MM.1S (cell line): ENCODE measurements at regions not wholly inside any gene's neighbourhood (a gene's known extent, or its start where the extent isn't known, plus 50 kb on each side); places are given as distances from the start of the nearest gene placed in this dataset.

Source experiments
- DNase-seq: peaks from one replicate; pipeline ENCODE4 v3.0.0-alpha.2; 2015
- H2AFZ ChIP-seq: fragments of 300-600 bp; sonication (generic); 2 replicates; pipeline ENCODE4 v1.6.0; 2016; ENCODE audit warnings: antibody characterized with exemption, low read length
- H3F3A ChIP-seq: fragments of 300-600 bp; sonication (generic); 2 replicates; pipeline ENCODE4 v1.6.1; 2016; ENCODE audit warnings: mild to moderate bottlenecking, antibody characterized with exemption, low read length, moderate library complexity, mixed read lengths; ENCODE audit not compliant: insufficient read depth
- H3K27ac ChIP-seq: fragments of 300-600 bp; sonication (generic); 2 replicates; pipeline ENCODE4 v1.5.1; 2016; ENCODE audit warnings: mild to moderate bottlenecking, low read length
- H3K27me3 ChIP-seq: fragments of 300-600 bp; sonication (generic); replicated peaks from 2 replicates; pipeline ENCODE4 v1.6.0; 2016; ENCODE audit warnings: low read length; ENCODE audit not compliant: insufficient read depth
- H3K36me3 ChIP-seq: fragments of 300-600 bp; sonication (generic); replicated peaks from 2 replicates; pipeline ENCODE4 v1.6.1; 2016; ENCODE audit warnings: mild to moderate bottlenecking, low read length, mixed read lengths; ENCODE audit not compliant: insufficient read depth
- H3K4me1 ChIP-seq: fragments of 300-600 bp; sonication (generic); 2 replicates; pipeline ENCODE4 v1.6.1; 2016; ENCODE audit warnings: low read length, mixed read lengths
- H3K4me2 ChIP-seq: fragments of 300-600 bp; sonication (generic); 2 replicates; pipeline ENCODE4 v1.6.0; 2016; ENCODE audit warnings: low read depth, low read length
- H3K4me3 ChIP-seq: fragments of 300-600 bp; sonication (generic); 2 replicates; pipeline ENCODE4 v1.5.1; 2016; ENCODE audit warnings: low read length, mixed read lengths
- H3K79me2 ChIP-seq: fragments of 300-600 bp; sonication (generic); 2 replicates; pipeline ENCODE4 v1.6.1; 2016; ENCODE audit warnings: mixed run types, low read length, mixed read lengths
- H3K9ac ChIP-seq: fragments of 300-600 bp; sonication (generic); 2 replicates; pipeline ENCODE4 v1.6.1; 2016; ENCODE audit warnings: low read length, mixed read lengths
- H3K9me2 ChIP-seq: fragments of 300-600 bp; sonication (generic); replicated peaks from 2 replicates; pipeline ENCODE4 v1.6.1; 2016; ENCODE audit warnings: mild to moderate bottlenecking, low read length, mixed read lengths; ENCODE audit not compliant: insufficient read depth
- H3K9me3 ChIP-seq: fragments of 300-600 bp; sonication (generic); replicated peaks from 2 replicates; pipeline ENCODE4 v1.6.1; 2016; ENCODE audit warnings: mild to moderate bottlenecking, low read length, mixed read lengths; ENCODE audit not compliant: insufficient read depth
- H4K20me1 ChIP-seq: fragments of 300-600 bp; sonication (generic); 2 replicates; pipeline ENCODE4 v1.6.1; 2016; ENCODE audit warnings: mild to moderate bottlenecking, low read length, moderate library complexity, mixed read lengths; ENCODE audit not compliant: insufficient read depth
- CTCF ChIP-seq: fragments of 300-600 bp; sonication (generic); IDR thresholded peaks from 2 replicates; pipeline ENCODE4 v1.5.1; 2016; ENCODE audit warnings: antibody characterized with exemption, low read length, mixed read lengths
- EZH2 ChIP-seq: fragments of 300-600 bp; sonication (generic); optimal IDR thresholded peaks from 2 replicates; pipeline ENCODE3; 2017; ENCODE audit warnings: low read depth, mild to moderate bottlenecking, antibody characterized with exemption, low read length, mixed read lengths
- EZH2phosphoT487 ChIP-seq: fragments of 300-600 bp; sonication (generic); IDR thresholded peaks from 2 replicates; pipeline ENCODE4 v1.6.1; 2018; ENCODE audit warnings: antibody characterized with exemption, low read length

GRCh38 chr10:78259391-78259790 is 225.7 kb downstream of the RPS24 start:
- H3F3A ChIP-seq: no peaks in the 10 kb centered on the region
- no peak overlapping the region for H3K4me3 ChIP-seq
- no peak overlapping the region for H3K27ac ChIP-seq
- H3K4me2 ChIP-seq: no peak overlapping the region
- no peaks in the 10 kb centered on the region for H3K79me2 ChIP-seq
- no peak overlapping the region for H3K9ac ChIP-seq
- TF ChIP-seq CTCF (no peak), EZH2 (no peak), EZH2phosphoT487 (no peak)
- no peaks in the 10 kb centered on the region for H4K20me1 ChIP-seq
- DNase-seq: no peak
- H2AFZ ChIP-seq: no peak overlapping the region
- no peaks in the 10 kb centered on the region for H3K4me1 ChIP-seq
- no peaks in the 10 kb centered on the region for H3K27me3 ChIP-seq
- H3K9me2 ChIP-seq: no peaks in the 10 kb centered on the region
- no peaks in the 10 kb centered on the region for H3K36me3 ChIP-seq
- H3K9me3 ChIP-seq: no peaks in the 10 kb centered on the region

GRCh38 chr10:78260141-78260540 is 226.5 kb downstream of the RPS24 start:
- H3K4me3 ChIP-seq: no peak overlapping the region
- no peaks in the 10 kb centered on the region for H3K4me1 ChIP-seq
- TF ChIP-seq CTCF (no peak), EZH2phosphoT487 (no peak)
- H3K9me3 ChIP-seq: no peaks in the 10 kb centered on the region
- no peaks in the 10 kb centered on the region for H3K79me2 ChIP-seq
- no peaks in the 10 kb centered on the region for H4K20me1 ChIP-seq
- H3K4me2 ChIP-seq: no peak overlapping the region
- no peak overlapping the region for H3K9ac ChIP-seq
- H3K27me3 ChIP-seq: no peaks in the 10 kb centered on the region
- H3K36me3 ChIP-seq: no peaks in the 10 kb centered on the region
- H3K27ac ChIP-seq: no peak overlapping the region
- no peaks in the 10 kb centered on the region for H3F3A ChIP-seq
- no peak overlapping the region for H2AFZ ChIP-seq
- DNase-seq: no peak
- H3K9me2 ChIP-seq: no peaks in the 10 kb centered on the region

- no peak for TF ChIP-seq CTCF
- no peak for TF ChIP-seq EZH2phosphoT487
- TF ChIP-seq EZH2: no peak
- H3F3A ChIP-seq: no peaks in the 10 kb centered on the region
- no peak overlapping the region for H3K27ac ChIP-seq
- no peak overlapping the region for H3K4me2 ChIP-seq
- H3K27me3 ChIP-seq: no peaks in the 10 kb centered on the region
- no peak overlapping the region for H2AFZ ChIP-seq
- no peaks in the 10 kb centered on the region for H3K36me3 ChIP-seq
- no peaks in the 10 kb centered on the region for H3K79me2 ChIP-seq
- H3K4me3 ChIP-seq: no peak overlapping the region
- no peaks in the 10 kb centered on the region for H3K9me2 ChIP-seq
- no peaks in the 10 kb centered on the region for H3K9me3 ChIP-seq
- H3K4me1 ChIP-seq: no peaks in the 10 kb centered on the region
- H4K20me1 ChIP-seq: no peaks in the 10 kb centered on the region
- no peak overlapping the region for H3K9ac ChIP-seq
- no peak for DNase-seq
Measured at GRCh38 chr10:78260680-78261079, 227.0 kb downstream of the RPS24 start.

GRCh38 chr10:78261291-78261690 is 227.6 kb downstream of the RPS24 start:
- no peak overlapping the region for H3K4me3 ChIP-seq
- TF ChIP-seq CTCF: no peak
- TF ChIP-seq EZH2: no peak
- TF ChIP-seq EZH2phosphoT487: no peak
- no peaks in the 10 kb centered on the region for H3K27me3 ChIP-seq
- H4K20me1 ChIP-seq: no peaks in the 10 kb centered on the region
- no peak overlapping the region for H2AFZ ChIP-seq
- H3K9me2 ChIP-seq: no peaks in the 10 kb centered on the region
- no peaks in the 10 kb centered on the region for H3K9me3 ChIP-seq
- H3F3A ChIP-seq: no peaks in the 10 kb centered on the region
- H3K9ac ChIP-seq: no peak overlapping the region
- H3K79me2 ChIP-seq: no peaks in the 10 kb centered on the region
- H3K36me3 ChIP-seq: no peaks in the 10 kb centered on the region
- DNase-seq: no peak
- H3K27ac ChIP-seq: no peak overlapping the region
- no peak overlapping the region for H3K4me2 ChIP-seq
- no peaks in the 10 kb centered on the region for H3K4me1 ChIP-seq
